Fibroblast of lung (primary cell): ENCODE measurements at regions not wholly inside any gene's neighbourhood (a gene's known extent, or its start where the extent isn't known, plus 50 kb on each side); places are given as distances from the start of the nearest gene placed in this dataset.
"Not testable (repeated sequence)": the region's sequence is repeated elsewhere in the genome, so short reads cannot be mapped to it uniquely, and the experiment has no call there.

Experiments
- DNase-seq, 2 donors: peaks; one replicate each; pipeline versions ENCODE4 v3.0.0 to v3.0.0-alpha.2; 2010; ENCODE audit warnings: low read depth in 2 of 2
- H2AFZ ChIP-seq: 2 replicates; pipeline ENCODE4 v1.5.1; 2012; ENCODE audit warnings: low read length, control low read depth, inconsistent platforms
- H3K27ac ChIP-seq: 2 replicates; pipeline ENCODE4 v1.5.1; 2011; ENCODE audit warnings: low read length, control low read depth; ENCODE audit not compliant: insufficient read depth
- H3K27me3 ChIP-seq: 2 replicates; pipeline ENCODE4 v1.5.1; 2011; ENCODE audit warnings: mild to moderate bottlenecking, low read length; ENCODE audit not compliant: control insufficient read depth, insufficient read depth
- H3K36me3 ChIP-seq: 2 replicates; pipeline ENCODE4 v1.5.1; 2011; ENCODE audit warnings: low read length; ENCODE audit not compliant: control insufficient read depth, insufficient read depth
- H3K4me1 ChIP-seq: 2 replicates; pipeline ENCODE4 v1.5.1; 2011; ENCODE audit warnings: low read length; ENCODE audit not compliant: control insufficient read depth, insufficient read depth; ENCODE audit errors: extremely low read depth
- H3K4me2 ChIP-seq: 2 replicates; pipeline ENCODE4 v1.5.1; 2011; ENCODE audit warnings: low read length, control low read depth; ENCODE audit not compliant: insufficient read depth; ENCODE audit errors: extremely low read depth
- H3K4me3 ChIP-seq, 4 experiments: fragments of 200-600 bp in 1 of 4; sonication (generic) in 1 of 4; replicated peaks in 1 of 4; 2 replicates each; pipeline ENCODE4 v1.5.1; 2011 to 2016; ENCODE audit warnings: low read length in 4 of 4, low read depth in 3 of 4, mild to moderate bottlenecking in 3 of 4, control low read depth in 2 of 4, inconsistent platforms in 1 of 4, mixed read lengths in 1 of 4; ENCODE audit not compliant: insufficient read depth in 1 of 4; ENCODE audit errors: control extremely low read depth in 1 of 4
- H3K79me2 ChIP-seq: 2 replicates; pipeline ENCODE4 v1.5.1; 2012; ENCODE audit warnings: mild to moderate bottlenecking, low read length, inconsistent platforms; ENCODE audit not compliant: control insufficient read depth, insufficient read depth
- H3K9ac ChIP-seq: 2 replicates; pipeline ENCODE4 v1.5.1; 2011; ENCODE audit warnings: mild to moderate bottlenecking, low read length, control low read depth; ENCODE audit not compliant: insufficient read depth
- H3K9me3 ChIP-seq: 2 replicates; pipeline ENCODE4 v1.5.1; 2012; ENCODE audit warnings: low read depth, low read length; ENCODE audit not compliant: control insufficient read depth, insufficient read depth
- H4K20me1 ChIP-seq: 2 replicates; pipeline ENCODE4 v1.5.1; 2011; ENCODE audit warnings: low read length; ENCODE audit not compliant: control insufficient read depth, insufficient read depth; ENCODE audit errors: extremely low read depth
- CTCF ChIP-seq, 2 donors: IDR thresholded peaks in 1 of 2; conservative IDR thresholded peaks in 1 of 2; 1 replicate in 1 of 2; 2 replicates in 1 of 2; pipeline ENCODE4 v1.5.1; 2011 to 2012; ENCODE audit warnings: low read length in 2 of 2, control low read depth in 1 of 2, inconsistent platforms in 1 of 2, low read depth in 1 of 2, mild to moderate bottlenecking in 1 of 2
- EZH2 ChIP-seq: IDR thresholded peaks from 2 replicates; pipeline ENCODE4 v1.5.1; 2012; ENCODE audit warnings: low read length, control low read depth, mild to moderate bottlenecking; ENCODE audit errors: missing control alignments

DNA sequence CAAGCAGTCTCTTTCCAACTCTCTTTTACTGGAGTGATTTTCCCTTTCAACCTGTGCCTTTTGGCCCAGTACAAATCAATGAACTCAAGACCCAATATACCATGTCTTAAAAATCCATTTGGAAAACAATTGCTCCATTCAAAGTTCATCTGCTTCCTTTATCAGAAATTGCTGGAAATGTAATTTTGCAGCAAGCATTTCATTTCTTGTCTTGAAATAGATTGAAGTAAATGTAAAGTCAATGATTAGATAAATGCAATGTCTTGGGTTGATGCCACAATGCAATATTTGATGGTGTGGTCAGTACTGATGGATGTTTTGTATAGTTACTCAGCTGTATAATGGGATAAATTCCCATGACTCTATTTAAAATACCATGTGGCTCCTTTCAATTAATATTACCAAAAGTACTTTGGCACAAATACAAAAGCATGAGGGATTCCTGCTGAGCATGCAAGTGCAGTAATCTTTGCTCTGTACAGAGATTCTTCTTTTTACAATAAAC lies 707.7 kb upstream of the NOVA1 start:
- TF ChIP-seq EZH2, result no peak

DNA sequence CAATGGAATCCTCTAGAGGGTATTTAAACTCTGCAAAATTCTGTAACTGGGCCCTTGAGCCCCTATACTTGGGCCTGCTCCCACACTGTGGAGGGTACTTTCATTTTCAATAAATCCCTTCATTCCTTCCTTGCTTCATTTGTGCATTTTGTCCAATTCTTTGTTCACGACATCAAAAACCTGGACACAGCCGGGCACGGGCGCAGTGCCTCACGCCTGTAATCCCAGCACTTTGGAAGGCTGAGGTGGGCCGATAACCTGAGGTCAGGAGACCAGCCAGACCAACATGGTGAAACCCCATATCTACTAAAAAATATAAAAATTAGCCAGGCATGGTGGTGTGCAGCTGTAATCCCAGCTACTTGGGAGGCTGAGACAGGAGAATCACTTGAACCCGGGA lies 714.9 kb upstream of the NOVA1 start:
- H3K9me3 ChIP-seq, H3K9ac ChIP-seq, H3K27me3 ChIP-seq, DNase-seq, H3K27ac ChIP-seq, H3K4me1 ChIP-seq, H2AFZ ChIP-seq, H3K4me3 ChIP-seq, H3K36me3 ChIP-seq, H4K20me1 ChIP-seq, H3K79me2 ChIP-seq, H3K4me2 ChIP-seq: not testable (repeated sequence)

More for the DNA sequence above, 707.7 kb upstream of the NOVA1 start:
- Histone ChIP-seq H4K20me1 (no peaks in the 10 kb centered on the region), H3K36me3 (no peaks in the 10 kb centered on the region), H2AFZ (no peak overlapping the region), H3K9me3 (no peaks in the 10 kb centered on the region), H3K9ac (no peak overlapping the region), H3K27ac (no peak overlapping the region), H3K79me2 (no peaks in the 10 kb centered on the region), H3K4me1 (no peaks in the 10 kb centered on the region), H3K27me3 (no peaks in the 10 kb centered on the region), H3K4me3 (no peak overlapping the region), H3K4me2 (no peak overlapping the region)
- no peak for DNase-seq

DNA sequence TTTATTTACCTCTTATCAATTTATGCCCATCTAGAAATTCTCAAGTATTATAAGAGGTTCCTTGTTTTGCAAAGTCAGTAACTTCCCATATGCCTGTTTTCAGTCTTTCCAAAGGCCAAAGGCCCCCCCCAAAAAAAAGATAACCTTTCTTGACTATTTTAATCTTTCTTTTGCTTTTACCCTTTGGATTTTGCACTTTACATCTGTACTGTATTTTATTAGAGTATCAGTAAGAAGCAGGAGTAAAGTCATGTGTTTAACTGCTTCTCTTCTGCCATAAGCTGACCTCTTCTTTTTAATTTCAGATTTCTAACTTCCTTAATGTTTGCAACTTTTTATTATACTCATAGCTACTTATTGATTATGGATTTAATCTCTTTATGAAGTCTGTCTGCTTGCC lies 716.4 kb upstream of the NOVA1 start:
- no peaks in the 10 kb centered on the region for H3K9me3 ChIP-seq
- H3K36me3 ChIP-seq, result no peaks in the 10 kb centered on the region
- no peak overlapping the region for H3K4me3 ChIP-seq
- H3K4me2 ChIP-seq, result no peak overlapping the region
- H4K20me1 ChIP-seq, result no peaks in the 10 kb centered on the region
- H3K4me1 ChIP-seq, result no peaks in the 10 kb centered on the region
- DNase-seq, result no peak
- TF ChIP-seq CTCF (conservative IDR thresholded peaks at IDR 0.05 in 1 of 2, IDR thresholded peaks at IDR 0.05 in 1 of 2; ENCODE audit: low read depth in 1 of 2, low read length in 2 of 2), result no peak
- no peak for TF ChIP-seq EZH2
- no peak overlapping the region for H3K9ac ChIP-seq
- H3K27me3 ChIP-seq, result no peaks in the 10 kb centered on the region
- no peak overlapping the region for H3K27ac ChIP-seq
- H3K79me2 ChIP-seq, result no peaks in the 10 kb centered on the region
- no peak overlapping the region for H2AFZ ChIP-seq

GRCh38 chr14:27315477-27315876 lies 717.6 kb upstream of the NOVA1 start:
- Histone ChIP-seq H3K79me2 (no peaks in the 10 kb centered on the region), H3K9me3 (no peaks in the 10 kb centered on the region), H3K4me1 (no peaks in the 10 kb centered on the region), H4K20me1 (no peaks in the 10 kb centered on the region), H3K4me2 (no peak overlapping the region), H2AFZ (no peak overlapping the region), H3K27me3 (no peaks in the 10 kb centered on the region), H3K36me3 (no peaks in the 10 kb centered on the region), H3K9ac (no peak overlapping the region), H3K27ac (no peak overlapping the region), H3K4me3 (no peak overlapping the region)
- TF ChIP-seq EZH2 (no peak), CTCF (conservative IDR thresholded peaks at IDR 0.05 in 1 of 2, IDR thresholded peaks at IDR 0.05 in 1 of 2; ENCODE audit: low read depth in 1 of 2, low read length in 2 of 2) (no peak)
- no peak for DNase-seq
